ENCODE measurements at regions not wholly inside any gene's neighbourhood (a gene's known extent, or its start where the extent isn't known, plus 50 kb on each side); places are given as distances from the start of the nearest gene placed in this dataset.

DNA sequence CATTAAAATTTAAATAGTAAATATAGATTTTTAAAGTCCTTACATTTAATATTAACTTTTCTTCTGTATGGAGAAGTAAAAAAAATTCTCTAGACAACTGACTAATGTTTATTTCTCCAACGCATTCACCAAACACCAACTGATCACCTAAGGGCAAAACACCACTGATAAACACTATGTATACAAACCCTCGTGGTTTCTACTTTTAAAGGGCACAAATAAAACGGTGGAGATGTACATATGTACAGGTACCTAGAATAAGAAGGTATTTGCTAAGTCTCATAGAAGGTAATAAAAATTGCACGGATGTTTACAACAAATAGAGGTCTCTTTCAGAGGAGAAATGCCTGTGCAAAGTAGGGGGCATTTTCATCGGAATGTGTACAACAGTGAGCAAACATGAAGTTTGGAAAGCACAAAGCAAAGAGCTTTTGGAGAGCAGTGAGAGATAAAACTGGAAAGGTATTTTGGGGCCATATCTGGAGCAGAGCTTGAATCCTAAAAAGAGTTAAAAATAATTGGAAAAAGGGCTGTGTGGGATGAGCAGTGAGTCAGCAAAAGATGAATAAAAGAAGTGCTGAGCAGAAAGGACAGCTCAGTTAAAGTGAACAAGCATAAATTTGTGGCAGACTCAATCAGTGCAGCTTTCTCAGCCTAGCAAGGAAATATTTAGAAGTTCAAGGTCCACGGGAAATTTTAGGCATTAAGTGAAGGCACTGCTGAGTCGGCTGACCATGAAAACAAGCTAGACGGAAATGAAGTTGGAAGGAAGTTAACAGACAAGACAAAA is 160.0 kb downstream of the TMEM161B start:
- TF ChIP-seq, protein P1, sequence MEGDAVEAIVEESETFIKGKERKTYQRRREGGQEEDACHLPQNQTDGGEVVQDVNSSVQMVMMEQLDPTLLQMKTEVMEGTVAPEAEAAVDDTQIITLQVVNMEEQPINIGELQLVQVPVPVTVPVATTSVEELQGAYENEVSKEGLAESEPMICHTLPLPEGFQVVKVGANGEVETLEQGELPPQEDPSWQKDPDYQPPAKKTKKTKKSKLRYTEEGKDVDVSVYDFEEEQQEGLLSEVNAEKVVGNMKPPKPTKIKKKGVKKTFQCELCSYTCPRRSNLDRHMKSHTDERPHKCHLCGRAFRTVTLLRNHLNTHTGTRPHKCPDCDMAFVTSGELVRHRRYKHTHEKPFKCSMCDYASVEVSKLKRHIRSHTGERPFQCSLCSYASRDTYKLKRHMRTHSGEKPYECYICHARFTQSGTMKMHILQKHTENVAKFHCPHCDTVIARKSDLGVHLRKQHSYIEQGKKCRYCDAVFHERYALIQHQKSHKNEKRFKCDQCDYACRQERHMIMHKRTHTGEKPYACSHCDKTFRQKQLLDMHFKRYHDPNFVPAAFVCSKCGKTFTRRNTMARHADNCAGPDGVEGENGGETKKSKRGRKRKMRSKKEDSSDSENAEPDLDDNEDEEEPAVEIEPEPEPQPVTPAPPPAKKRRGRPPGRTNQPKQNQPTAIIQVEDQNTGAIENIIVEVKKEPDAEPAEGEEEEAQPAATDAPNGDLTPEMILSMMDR (IDR thresholded peaks at IDR 0.05): no peak
- TF ChIP-seq POLR2AphosphoS5 (IDR thresholded peaks at IDR 0.05; ENCODE audit: low read depth, low read length): no peak
- TF ChIP-seq REST (IDR thresholded peaks at IDR 0.05; ENCODE audit: insufficient read depth in 1 of 2, low read depth in 2 of 2, low read length in 1 of 2): no peak
- no peak for TF ChIP-seq SIN3A (IDR thresholded peaks at IDR 0.05; ENCODE audit: borderline replicate concordance, insufficient read depth, low read depth, low read length)

Measured in Panc1 (cell line).